Peyer's patch (tissue), 4 donors: ENCODE measurements at regions not wholly inside any gene's neighbourhood (a gene's known extent, or its start where the extent isn't known, plus 50 kb on each side); places are given as distances from the start of the nearest gene placed in this dataset.

Source experiments
- DNase-seq, 3 donors: peaks; one replicate each; pipeline ENCODE4 v3.0.0-alpha.2; 2017 to 2019
- H3K27ac ChIP-seq, 4 donors: fragments of 200-600 bp; sonication (generic); one replicate each; pipeline ENCODE4 v1.5.1; 2016 to 2019
- H3K27me3 ChIP-seq, 2 donors: fragments of 200-600 bp; sonication (generic); one replicate each; pipeline ENCODE4 v1.5.1; 2019
- H3K36me3 ChIP-seq, 3 donors: fragments of 200-600 bp; sonication (generic); one replicate each; pipeline ENCODE4 v1.5.1; 2016 to 2019
- H3K4me1 ChIP-seq, 4 donors: fragments of 200-600 bp; sonication (generic); one replicate each; pipeline ENCODE4 v1.5.1; 2016 to 2019
- H3K4me3 ChIP-seq, 4 donors: fragments of 200-600 bp; sonication (generic); 1 replicate in 3 of 4; 2 replicates in 1 of 4; pipeline ENCODE4 v1.5.1; 2016 to 2019; ENCODE audit warnings: mild to moderate bottlenecking in 1 of 4
- H3K9me3 ChIP-seq, 4 donors: fragments of 200-600 bp; sonication (generic); one replicate each; pipeline ENCODE4 v1.5.1; 2016 to 2019; ENCODE audit warnings: mild to moderate bottlenecking in 1 of 4
- POLR2A ChIP-seq, 2 donors: fragments of 450-650 bp; IDR thresholded peaks; one replicate each; pipeline ENCODE4 v1.5.1; 2017; ENCODE audit warnings: antibody characterized with exemption in 2 of 2, mild to moderate bottlenecking in 2 of 2, moderate library complexity in 2 of 2
- TF ChIP-seq, protein P1 (sequence below), 6 experiments: fragments of 450-650 bp in 4 of 6; fragments of 200-600 bp in 2 of 6; sonication (generic) in 1 of 6; IDR thresholded peaks; one replicate each; pipeline ENCODE4 v1.5.1; 2017 to 2019; ENCODE audit warnings: antibody characterized with exemption in 6 of 6, mild to moderate bottlenecking in 3 of 6, moderate library complexity in 1 of 6

DNA sequence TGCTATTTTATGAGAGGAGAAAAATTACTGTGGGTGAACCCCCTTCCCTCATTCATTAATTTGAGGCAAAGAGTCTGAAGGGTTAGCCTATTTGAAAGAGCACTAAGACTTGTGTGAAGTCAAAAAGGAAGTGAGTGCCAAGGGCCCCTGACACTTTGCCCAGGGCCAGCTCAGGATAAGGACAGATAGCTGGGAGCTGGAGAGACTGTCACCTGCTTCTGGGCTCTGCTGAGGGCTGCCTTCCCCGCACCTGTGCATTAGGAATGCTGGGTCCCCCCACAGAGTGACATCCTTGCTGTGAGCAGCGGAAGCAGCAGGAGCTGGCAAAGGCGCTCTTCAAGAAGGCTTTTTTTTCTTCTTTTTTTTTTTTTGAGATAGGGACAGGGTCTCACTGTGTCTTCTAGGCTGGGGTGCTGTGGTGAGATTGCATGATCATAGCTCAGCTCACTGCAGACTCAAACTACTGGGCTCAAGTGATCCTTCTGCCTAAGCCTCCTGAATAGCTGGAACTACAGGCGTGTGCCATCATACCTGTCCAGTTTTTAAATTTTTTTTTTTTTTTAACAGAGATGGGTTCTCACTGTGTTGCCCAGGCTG lies 148.3 kb downstream of the AQP4 start:
- no peaks in the 10 kb centered on the region for H3K4me1 ChIP-seq
- H3K4me3 ChIP-seq: no peak overlapping the region
- no peak for DNase-seq
- H3K36me3 ChIP-seq: no peaks in the 10 kb centered on the region
- H3K27ac ChIP-seq: no peak overlapping the region
- H3K27me3 ChIP-seq: no peaks in the 10 kb centered on the region
- TF ChIP-seq, protein P1, sequence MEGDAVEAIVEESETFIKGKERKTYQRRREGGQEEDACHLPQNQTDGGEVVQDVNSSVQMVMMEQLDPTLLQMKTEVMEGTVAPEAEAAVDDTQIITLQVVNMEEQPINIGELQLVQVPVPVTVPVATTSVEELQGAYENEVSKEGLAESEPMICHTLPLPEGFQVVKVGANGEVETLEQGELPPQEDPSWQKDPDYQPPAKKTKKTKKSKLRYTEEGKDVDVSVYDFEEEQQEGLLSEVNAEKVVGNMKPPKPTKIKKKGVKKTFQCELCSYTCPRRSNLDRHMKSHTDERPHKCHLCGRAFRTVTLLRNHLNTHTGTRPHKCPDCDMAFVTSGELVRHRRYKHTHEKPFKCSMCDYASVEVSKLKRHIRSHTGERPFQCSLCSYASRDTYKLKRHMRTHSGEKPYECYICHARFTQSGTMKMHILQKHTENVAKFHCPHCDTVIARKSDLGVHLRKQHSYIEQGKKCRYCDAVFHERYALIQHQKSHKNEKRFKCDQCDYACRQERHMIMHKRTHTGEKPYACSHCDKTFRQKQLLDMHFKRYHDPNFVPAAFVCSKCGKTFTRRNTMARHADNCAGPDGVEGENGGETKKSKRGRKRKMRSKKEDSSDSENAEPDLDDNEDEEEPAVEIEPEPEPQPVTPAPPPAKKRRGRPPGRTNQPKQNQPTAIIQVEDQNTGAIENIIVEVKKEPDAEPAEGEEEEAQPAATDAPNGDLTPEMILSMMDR (IDR thresholded peaks at IDR 0.05): no peak
- TF ChIP-seq POLR2A (IDR thresholded peaks at IDR 0.05): no peak
- no peaks in the 10 kb centered on the region for H3K9me3 ChIP-seq

DNA sequence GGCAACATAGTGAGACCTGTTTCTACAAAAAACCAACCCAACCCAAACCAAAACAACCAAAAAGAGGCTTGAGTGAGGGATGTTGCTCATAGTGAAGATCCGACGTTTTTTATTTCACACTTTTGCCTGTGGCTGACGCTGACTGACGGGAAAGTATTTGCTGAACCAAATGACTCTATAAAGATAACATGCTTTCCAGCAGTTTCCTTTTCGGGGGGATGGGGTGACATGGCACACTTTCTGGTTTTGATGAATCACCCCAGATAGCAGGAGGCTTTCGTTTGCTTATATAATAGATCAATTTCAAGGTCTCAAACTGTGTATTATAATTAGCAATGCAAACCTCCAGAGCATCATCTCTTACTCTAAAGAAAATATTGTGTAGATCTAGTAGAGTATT lies 150.8 kb downstream of the AQP4 start:
- H3K27ac ChIP-seq: no peak overlapping the region
- H3K36me3 ChIP-seq: no peaks in the 10 kb centered on the region
- DNase-seq: no peak
- no peaks in the 10 kb centered on the region for H3K4me1 ChIP-seq
- TF ChIP-seq, protein P1 (IDR thresholded peaks at IDR 0.05): no peak
- TF ChIP-seq POLR2A (IDR thresholded peaks at IDR 0.05): no peak
- no peaks in the 10 kb centered on the region for H3K27me3 ChIP-seq
- no peaks in the 10 kb centered on the region for H3K9me3 ChIP-seq
- H3K4me3 ChIP-seq: no peak overlapping the region

- Histone ChIP-seq H3K4me3 (no peak overlapping the region), H3K9me3 (no peaks in the 10 kb centered on the region), H3K27ac (no peak overlapping the region), H3K36me3 (no peaks in the 10 kb centered on the region), H3K27me3 (no peaks in the 10 kb centered on the region), H3K4me1 (no peaks in the 10 kb centered on the region)
- no peak for TF ChIP-seq POLR2A (IDR thresholded peaks at IDR 0.05)
- TF ChIP-seq, protein P1 (IDR thresholded peaks at IDR 0.05): no peak
- DNase-seq: no peak
These were observed 153.8 kb downstream of the AQP4 start for GRCh38 chr18:26711756-26712155.

GRCh38 chr18:26710470-26711096 lies 154.9 kb downstream of the AQP4 start:
- Histone ChIP-seq H3K27me3 (no peaks in the 10 kb centered on the region), H3K4me3 (no peak overlapping the region), H3K27ac (no peak overlapping the region), H3K36me3 (no peaks in the 10 kb centered on the region), H3K4me1 (no peaks in the 10 kb centered on the region), H3K9me3 (no peaks in the 10 kb centered on the region)
- no peak for DNase-seq
- TF ChIP-seq POLR2A (IDR thresholded peaks at IDR 0.05): no peak
- TF ChIP-seq, protein P1 (IDR thresholded peaks at IDR 0.05): no peak

DNA sequence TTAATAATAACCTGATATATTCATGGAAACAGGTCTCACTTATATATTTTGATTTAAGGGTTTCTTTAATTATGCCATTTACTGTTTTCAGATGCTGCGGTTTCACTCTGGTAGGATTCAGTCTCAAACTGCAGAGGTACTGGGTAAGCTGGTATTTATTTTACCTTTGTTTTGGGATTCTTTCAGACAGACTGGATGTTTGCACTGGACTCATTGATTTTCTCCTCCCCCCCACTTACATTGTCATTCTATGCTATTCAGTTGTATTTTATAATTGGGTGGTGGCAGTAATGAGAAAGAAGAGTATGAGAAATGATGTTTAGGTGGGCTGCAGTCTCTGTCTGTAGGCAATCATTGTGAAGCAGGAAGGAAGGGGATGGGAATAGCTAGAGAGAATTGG lies 155.6 kb downstream of the AQP4 start:
- Histone ChIP-seq H3K4me1 (no peaks in the 10 kb centered on the region), H3K27ac (no peak overlapping the region), H3K36me3 (no peaks in the 10 kb centered on the region), H3K27me3 (no peaks in the 10 kb centered on the region), H3K4me3 (no peak overlapping the region), H3K9me3 (no peaks in the 10 kb centered on the region)
- TF ChIP-seq POLR2A (IDR thresholded peaks at IDR 0.05): no peak
- TF ChIP-seq, protein P1 (IDR thresholded peaks at IDR 0.05): no peak
- DNase-seq: no peak
